T-helper 9 cell (primary cell): ENCODE measurements at regions not wholly inside any gene's neighbourhood (a gene's known extent, or its start where the extent isn't known, plus 50 kb on each side); places are given as distances from the start of the nearest gene placed in this dataset.

Experiments used
- DNase-seq: peaks from one replicate; pipeline ENCODE4 v3.0.0-alpha.2; 2020

DNA sequence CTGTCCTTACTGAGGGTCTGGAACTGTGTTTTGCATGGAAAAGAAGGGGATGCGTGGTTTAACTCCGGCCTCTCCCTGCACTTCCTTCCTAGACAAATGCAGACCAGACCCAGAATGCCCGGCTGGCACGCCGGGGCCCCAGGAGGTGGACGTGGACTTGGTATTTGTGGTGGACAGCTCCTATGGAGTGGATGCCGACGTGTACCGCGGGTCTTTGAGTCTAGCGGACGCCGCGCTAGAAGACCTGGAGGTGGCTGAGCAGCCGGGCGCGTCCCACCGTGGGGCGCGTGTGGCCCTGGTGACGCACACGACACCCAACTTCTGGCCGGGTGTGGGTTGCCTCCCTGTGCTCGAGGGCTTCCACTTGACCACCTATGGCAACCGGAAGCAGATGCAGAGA is 81.8 kb upstream of the COL6A5 start:
- no peak for DNase-seq

DNA sequence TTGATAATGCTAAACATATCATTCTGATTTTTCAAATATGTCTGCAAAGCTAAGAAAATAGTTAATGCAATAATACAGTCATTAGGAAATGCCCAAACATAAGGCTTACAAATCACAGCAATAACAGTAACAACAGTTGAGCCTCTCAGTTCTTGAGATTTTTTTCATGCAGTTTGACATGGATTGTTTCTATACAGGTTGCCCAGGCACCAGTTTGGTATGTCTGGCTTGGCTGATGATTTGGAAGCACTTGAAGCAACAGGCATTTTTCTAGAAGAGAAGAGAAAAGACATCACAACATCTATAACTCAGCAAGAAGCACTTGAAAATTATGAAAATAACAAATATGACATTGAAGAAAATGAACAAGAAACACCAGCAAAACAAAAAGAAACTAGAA is 78.7 kb upstream of the COL6A5 start:
- DNase-seq: no peak

DNA sequence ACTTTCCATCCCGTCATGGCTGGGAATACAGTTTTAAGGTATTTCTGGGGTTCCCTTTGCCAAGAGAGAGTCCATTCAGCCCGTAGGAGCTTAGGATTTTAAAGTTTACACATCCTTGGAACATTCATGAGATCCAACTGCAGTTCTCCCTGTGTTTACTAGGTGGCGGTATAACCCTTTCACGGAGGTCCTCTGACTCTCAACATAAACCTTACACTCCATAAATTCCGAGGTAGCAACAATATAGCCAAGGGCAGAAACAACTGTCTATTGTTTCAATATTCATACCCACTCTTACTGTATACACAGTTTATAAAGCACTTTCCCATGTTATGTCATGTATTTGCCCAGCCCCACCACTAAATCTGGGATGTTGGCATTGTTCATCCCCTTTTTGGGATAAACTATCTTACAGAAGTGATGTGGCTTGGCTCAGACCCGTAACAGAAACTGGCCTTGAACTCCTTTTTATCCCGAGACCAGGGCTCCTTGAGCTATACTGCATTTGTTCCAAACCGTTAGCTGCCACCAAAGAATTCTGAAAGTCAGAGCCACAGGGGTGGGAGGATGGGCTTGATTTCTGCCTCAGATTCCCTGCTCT is 69.2 kb upstream of the COL6A5 start:
- no peak for DNase-seq

DNA sequence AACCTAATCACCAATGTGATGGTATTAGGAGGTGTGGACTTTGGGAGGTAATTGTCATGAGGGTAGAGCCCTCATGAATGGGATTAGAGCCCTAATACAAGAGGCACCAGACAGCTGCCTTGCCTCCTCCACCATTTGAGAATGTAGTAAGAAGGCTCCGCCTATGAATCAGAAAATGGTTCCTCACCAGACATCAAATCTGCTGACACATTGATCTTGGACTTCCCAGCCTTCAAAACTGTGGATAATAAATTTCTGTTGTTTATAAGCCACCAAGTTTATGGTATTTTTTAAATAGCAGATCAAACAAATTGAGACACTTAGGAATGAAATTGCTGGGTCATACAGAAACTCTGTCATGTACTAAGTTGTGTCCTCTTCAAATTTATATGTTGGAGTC is 56.8 kb upstream of the COL6A5 start:
- no peak for DNase-seq

DNA sequence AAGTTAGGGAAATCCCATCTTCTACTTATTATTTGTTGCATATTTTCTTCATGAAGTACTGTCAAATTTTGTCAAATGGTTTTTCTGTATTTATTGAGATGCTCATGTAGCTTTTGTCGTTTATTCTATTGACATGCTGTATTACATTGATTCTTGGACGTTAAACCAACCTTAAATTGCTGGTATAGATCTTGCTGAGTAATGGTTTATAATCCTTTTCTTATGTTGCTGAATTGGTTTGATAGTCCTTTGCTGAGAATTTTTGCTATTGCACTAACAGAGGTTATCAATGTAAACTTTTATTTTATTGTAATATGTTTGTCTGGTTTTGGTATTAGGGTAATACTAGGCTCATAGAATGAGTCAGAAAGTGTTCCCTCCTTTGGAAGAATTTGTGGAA is 54.3 kb upstream of the COL6A5 start:
- DNase-seq: no peak

DNA sequence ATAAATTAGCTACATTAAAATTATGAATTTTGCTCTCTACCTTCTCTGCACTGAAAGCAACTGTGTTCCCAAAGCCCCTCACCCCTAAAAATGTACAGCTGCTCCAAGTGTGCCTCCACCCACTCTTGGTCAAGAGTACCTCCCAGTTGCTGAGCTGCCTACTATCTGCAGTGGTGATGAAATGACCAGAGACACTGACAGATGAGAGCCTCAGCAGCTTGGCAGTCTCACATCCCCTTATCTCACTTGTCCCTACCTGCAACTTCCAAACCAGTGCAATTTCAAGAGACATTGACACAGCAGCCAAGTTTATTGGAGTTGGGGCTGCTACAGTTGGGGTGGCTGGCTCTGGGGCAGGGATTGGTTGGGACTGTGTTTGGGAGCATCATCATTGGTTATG is 52.2 kb upstream of the COL6A5 start:
- no peak for DNase-seq
